ENCODE measurements at regions not wholly inside any gene's neighbourhood (a gene's known extent, or its start where the extent isn't known, plus 50 kb on each side); places are given as distances from the start of the nearest gene placed in this dataset.

DNA sequence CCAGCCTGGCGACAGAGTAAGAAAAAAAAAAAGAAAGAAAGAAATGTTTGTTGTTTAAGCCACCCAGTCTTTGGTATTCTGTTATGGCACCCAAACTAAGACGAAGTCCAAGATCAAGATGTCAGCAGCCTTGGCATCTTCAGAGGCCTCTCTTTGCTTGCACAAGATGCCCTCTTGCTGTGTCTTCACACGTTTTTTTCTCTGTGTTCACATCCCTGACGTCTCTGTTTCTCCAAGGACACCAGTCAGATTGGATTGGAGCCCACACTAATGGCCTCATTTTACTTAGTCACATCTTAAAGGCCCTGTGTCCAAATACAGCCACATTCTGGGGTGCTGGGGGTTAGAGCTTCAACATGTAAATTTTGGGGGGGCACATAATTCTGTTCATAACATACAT lies 380.9 kb downstream of the GJA1 start:
- H3K9ac ChIP-seq (ENCODE audit: insufficient read depth, low read depth, low read length) = no peak overlapping the region
- no peaks in the 10 kb centered on the region for H3K36me3 ChIP-seq (replicated peaks in 1 of 2; ENCODE audit: control insufficient read depth in 1 of 2, insufficient read depth in 2 of 2, low read length in 2 of 2)
- FAIRE-seq (no peak), ATAC-seq (no peak), DNase-seq (ENCODE audit: low spot score) (no peak)
- TF ChIP-seq CHCHD3 (CRISPR knock-in tag; IDR thresholded peaks at IDR 0.05) (no peak), MAF1 (CRISPR knock-in tag; IDR thresholded peaks at IDR 0.05; ENCODE audit: borderline replicate concordance) (no peak), ZNF768 (CRISPR knock-in tag; IDR thresholded peaks at IDR 0.05) (no peak), PHB2 (IDR thresholded peaks at IDR 0.05; ENCODE audit: partially characterized antibody) (no peak), HNRNPH1 (optimal IDR thresholded peaks at IDR 0.05; ENCODE audit: low read depth, low read length) (no peak)
- TF ChIP-seq, protein P1, sequence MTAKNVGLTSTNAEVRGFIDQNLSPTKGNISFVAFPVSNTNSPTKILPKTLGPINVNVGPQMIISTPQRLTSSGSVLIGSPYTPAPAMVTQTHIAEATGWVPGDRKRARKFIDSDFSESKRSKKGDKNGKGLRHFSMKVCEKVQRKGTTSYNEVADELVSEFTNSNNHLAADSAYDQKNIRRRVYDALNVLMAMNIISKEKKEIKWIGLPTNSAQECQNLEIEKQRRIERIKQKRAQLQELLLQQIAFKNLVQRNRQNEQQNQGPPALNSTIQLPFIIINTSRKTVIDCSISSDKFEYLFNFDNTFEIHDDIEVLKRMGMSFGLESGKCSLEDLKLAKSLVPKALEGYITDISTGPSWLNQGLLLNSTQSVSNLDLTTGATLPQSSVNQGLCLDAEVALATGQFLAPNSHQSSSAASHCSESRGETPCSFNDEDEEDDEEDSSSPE (CRISPR knock-in tag; IDR thresholded peaks at IDR 0.05) = no peak
- TF ChIP-seq, protein P2, sequence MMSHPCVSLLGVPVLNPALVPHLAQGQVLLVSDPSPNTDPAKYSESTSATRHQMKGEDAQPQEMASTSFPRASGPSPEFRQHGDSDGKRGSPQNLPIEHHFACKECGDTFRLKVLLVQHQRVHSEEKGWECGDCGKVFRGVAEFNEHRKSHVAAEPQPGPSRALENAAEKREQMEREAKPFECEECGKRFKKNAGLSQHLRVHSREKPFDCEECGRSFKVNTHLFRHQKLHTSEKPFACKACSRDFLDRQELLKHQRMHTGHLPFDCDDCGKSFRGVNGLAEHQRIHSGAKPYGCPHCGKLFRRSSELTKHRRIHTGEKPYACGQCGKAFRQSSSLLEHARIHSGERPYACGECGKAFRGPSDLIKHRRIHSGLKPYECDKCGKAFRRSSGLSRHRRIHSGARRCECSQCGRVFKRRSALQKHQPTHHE (CRISPR knock-in tag; IDR thresholded peaks at IDR 0.05; ENCODE audit: borderline replicate concordance) = no peak
- H3K27me3 ChIP-seq (ENCODE audit: control insufficient read depth in 1 of 2, insufficient read depth in 2 of 2, low read length in 2 of 2) = no peaks in the 10 kb centered on the region
- no peak overlapping the region for H2AFZ ChIP-seq (ENCODE audit: low read length)
- H3K4me3 ChIP-seq (replicated peaks in 1 of 3; ENCODE audit: insufficient read depth in 1 of 3, low read depth in 2 of 3, low read length in 3 of 3) = no peak overlapping the region
- ChIA-PET POLR2A (no interaction called here), CTCF (ENCODE audit: low intra/inter-chr PET ratio, low total read pairs) (no interaction called here)
- no peak overlapping the region for H3K4me2 ChIP-seq (ENCODE audit: low read depth, low read length)
- peaks cover 11% of the 10 kb centered on the region for H3K9me3 ChIP-seq (ENCODE audit: low read length)
- no peak overlapping the region for H3K27ac ChIP-seq (ENCODE audit: extremely low read length, insufficient read depth, low read length)
- intact Hi-C loops (cut with micrococcal nuclease; ENCODE audit: unreplicated experiment) = no loop called here
- no peaks in the 10 kb centered on the region for H3K4me1 ChIP-seq (ENCODE audit: insufficient read depth, low read length)
- no TSS peak for BruUV-seq (replicated peaks)
- WGBS (ENCODE audit: low lambda C conversion rate) = 7% methylated on average over 4 of the region's 4 CpGs
- no peaks in the 10 kb centered on the region for H3K79me2 ChIP-seq (ENCODE audit: insufficient read depth, low read length)
- in situ Hi-C loops (cut with HindIII; ENCODE audit: extremely low pct_ligation_motif_present, low pct_unique_long_range_greater_than_20kb) = no loop called here
- H4K20me1 ChIP-seq (ENCODE audit: insufficient read depth, low read length) = no peaks in the 10 kb centered on the region
